H9 (cell line): ENCODE measurements at regions not wholly inside any gene's neighbourhood (a gene's known extent, or its start where the extent isn't known, plus 50 kb on each side); places are given as distances from the start of the nearest gene placed in this dataset.

Source experiments
- DNase-seq: peaks from one replicate; pipeline ENCODE4 v3.0.0-alpha.2; 2017
- H2AFZ ChIP-seq: one replicate; pipeline ENCODE4 v1.6.1; 2013; ENCODE audit warnings: mild to moderate bottlenecking, low read length, control low read depth, moderate library complexity
- H2AK5ac ChIP-seq: 2 replicates; pipeline ENCODE4 v1.6.1; 2013; ENCODE audit warnings: low read length, control low read depth, mixed read lengths; ENCODE audit not compliant: insufficient read length
- H2BK120ac ChIP-seq: one replicate; pipeline ENCODE4 v1.6.1; 2013; ENCODE audit warnings: low read depth, mild to moderate bottlenecking, low read length, control low read depth, inconsistent platforms; ENCODE audit not compliant: poor library complexity, severe bottlenecking
- H2BK12ac ChIP-seq: 2 replicates; pipeline ENCODE4 v1.6.1; 2013; ENCODE audit warnings: low read length, control low read depth, mixed read lengths, low read depth; ENCODE audit not compliant: insufficient read length
- H2BK15ac ChIP-seq: 2 replicates; pipeline ENCODE4 v1.6.1; 2013; ENCODE audit warnings: low read depth, low read length, control low read depth
- H2BK20ac ChIP-seq: one replicate; pipeline ENCODE4 v1.6.1; 2013; ENCODE audit warnings: low read depth, mild to moderate bottlenecking, low read length, control low read depth, inconsistent platforms; ENCODE audit not compliant: poor library complexity, severe bottlenecking
- H2BK5ac ChIP-seq: 2 replicates; pipeline ENCODE4 v1.6.1; 2013; ENCODE audit warnings: low read length, control low read depth, mixed read lengths; ENCODE audit not compliant: insufficient read length
- H3K14ac ChIP-seq: 2 replicates; pipeline ENCODE4 v1.6.1; 2013; ENCODE audit warnings: low read length, control low read depth; ENCODE audit not compliant: insufficient read depth
- H3K18ac ChIP-seq: 2 replicates; pipeline ENCODE4 v1.6.1; 2013; ENCODE audit warnings: low read depth, mild to moderate bottlenecking, mixed read lengths, low read length, control low read depth; ENCODE audit not compliant: insufficient read length
- H3K23ac ChIP-seq: 2 replicates; pipeline ENCODE4 v1.6.1; 2013; ENCODE audit warnings: low read length, control low read depth, mixed read lengths, low read depth; ENCODE audit not compliant: insufficient read length
- H3K23me2 ChIP-seq: 2 replicates; pipeline ENCODE4 v1.6.1; 2013; ENCODE audit warnings: low read depth, mild to moderate bottlenecking, mixed read lengths, low read length, control low read depth; ENCODE audit not compliant: insufficient read length, poor library complexity, severe bottlenecking
- H3K27ac ChIP-seq: 2 replicates; pipeline ENCODE4 v1.5.1; 2013; ENCODE audit warnings: low read length, control low read depth, mixed read lengths, low read depth; ENCODE audit not compliant: insufficient read length
- H3K27me3 ChIP-seq: 2 replicates; pipeline ENCODE4 v1.6.1; 2013; ENCODE audit warnings: low read length, control low read depth, inconsistent platforms; ENCODE audit not compliant: insufficient read depth
- H3K4ac ChIP-seq: 2 replicates; pipeline ENCODE4 v1.6.1; 2013; ENCODE audit warnings: low read depth, mild to moderate bottlenecking, control low read depth, inconsistent platforms, low read length, moderate library complexity
- H3K4me1 ChIP-seq: 2 replicates; pipeline ENCODE4 v1.6.1; 2013; ENCODE audit warnings: low read length, control low read depth, inconsistent platforms; ENCODE audit not compliant: insufficient read depth
- H3K4me2 ChIP-seq: 2 replicates; pipeline ENCODE4 v1.6.1; 2013; ENCODE audit warnings: low read length, control low read depth, mixed read lengths; ENCODE audit not compliant: insufficient read length, insufficient read depth
- H3K56ac ChIP-seq: 2 replicates; pipeline ENCODE4 v1.6.1; 2013; ENCODE audit warnings: low read depth, mild to moderate bottlenecking, mixed read lengths, low read length, control low read depth; ENCODE audit not compliant: insufficient read length
- H3K79me1 ChIP-seq: 2 replicates; pipeline ENCODE4 v1.6.1; 2013; ENCODE audit warnings: low read depth, mild to moderate bottlenecking, moderate library complexity, low read length, control low read depth, inconsistent platforms; ENCODE audit not compliant: insufficient read depth, poor library complexity, severe bottlenecking
- H3K79me2 ChIP-seq: 2 replicates; pipeline ENCODE4 v1.6.1; 2013; ENCODE audit warnings: low read length, control low read depth, inconsistent platforms; ENCODE audit not compliant: insufficient read depth
- H3K9ac ChIP-seq: 2 replicates; pipeline ENCODE4 v1.6.1; 2013; ENCODE audit warnings: low read length, control low read depth, mixed read lengths; ENCODE audit not compliant: insufficient read length; ENCODE audit errors: extremely low read depth
- H3K9me3 ChIP-seq: one replicate; pipeline ENCODE4 v1.6.1; 2013; ENCODE audit warnings: low read depth, low read length, inconsistent platforms; ENCODE audit not compliant: control insufficient read depth
- H3T11ph ChIP-seq: one replicate; pipeline ENCODE4 v1.6.1; 2013; ENCODE audit warnings: mild to moderate bottlenecking, low read length, control low read depth, inconsistent platforms
- H4K20me1 ChIP-seq: one replicate; pipeline ENCODE4 v1.6.1; 2013; ENCODE audit not compliant: control insufficient read depth, insufficient read length, insufficient read depth
- H4K5ac ChIP-seq: 2 replicates; pipeline ENCODE4 v1.6.1; 2013; ENCODE audit warnings: low read depth, mild to moderate bottlenecking, mixed read lengths, low read length, control low read depth; ENCODE audit not compliant: insufficient read length
- H4K8ac ChIP-seq: replicated peaks from 2 replicates; pipeline ENCODE4 v1.6.1; 2013; ENCODE audit warnings: low read length, control low read depth, mixed read lengths, low read depth; ENCODE audit not compliant: insufficient read length
- H4K91ac ChIP-seq: 2 replicates; pipeline ENCODE4 v1.6.1; 2013; ENCODE audit warnings: low read depth, mild to moderate bottlenecking, moderate library complexity, mixed read lengths, low read length, control low read depth; ENCODE audit not compliant: insufficient read length
- H3K27ac Mint-ChIP-seq, 3 experiments: 2 replicates in 2 of 3; 3 replicates in 1 of 3; pipeline ENCODE4 v1.8.0; 2020 to 2021; ENCODE audit warnings: mixed read lengths in 3 of 3, mild to moderate bottlenecking in 1 of 3, moderate library complexity in 1 of 3
- H3K27me3 Mint-ChIP-seq: 2 replicates; pipeline ENCODE4 v1.8.0; 2021; ENCODE audit warnings: low read depth, mild to moderate bottlenecking, moderate library complexity, mixed read lengths
- H3K36me3 Mint-ChIP-seq, 3 experiments: 2 replicates in 2 of 3; 3 replicates in 1 of 3; pipeline ENCODE4 v1.8.0; 2020 to 2021; ENCODE audit warnings: low read depth in 3 of 3, mixed read lengths in 3 of 3; ENCODE audit not compliant: insufficient read depth in 1 of 3
- H3K4me1 Mint-ChIP-seq, 2 experiments: 2 replicates each; pipeline ENCODE4 v1.8.0; 2020; ENCODE audit warnings: mixed read lengths in 2 of 2
- H3K4me3 Mint-ChIP-seq, 2 experiments: 2 replicates in 1 of 2; 3 replicates in 1 of 2; pipeline ENCODE4 v1.8.0; 2020 to 2021; ENCODE audit warnings: mild to moderate bottlenecking in 2 of 2, mixed read lengths in 2 of 2, moderate library complexity in 1 of 2
- H3K9me3 Mint-ChIP-seq, 2 experiments: 2 replicates in 1 of 2; 3 replicates in 1 of 2; pipeline ENCODE4 v1.8.0; 2020; ENCODE audit warnings: mild to moderate bottlenecking in 2 of 2, mixed read lengths in 2 of 2, moderate library complexity in 1 of 2
- CTCF ChIP-seq: fragments of 200-600 bp; sonication (generic); conservative IDR thresholded peaks from 3 replicates; pipeline ENCODE4 v1.8.0; 2021; ENCODE audit warnings: antibody characterized with exemption, mild to moderate bottlenecking
- WGBS: extraction: QIAGEN DNeasy Blood & Tissue Kit; methylation state at CpG from one replicate; pipeline ENCODE4 v1.1.7; 2013; ENCODE audit warnings: missing lambda C conversion rate, low lambda C conversion rate, mixed read lengths; ENCODE audit not compliant: insufficient read length; ENCODE audit errors: extremely low coverage; 5-methylcytosine and 5-hydroxymethylcytosine counted together

GRCh38 chr6:137311940-137312339, 92.8 kb upstream of the IFNGR1 start:
- no peak overlapping the region for H2BK12ac ChIP-seq
- no peak overlapping the region for H3K27ac Mint-ChIP-seq
- no peak for DNase-seq
- no peak overlapping the region for H3K4ac ChIP-seq
- H3K18ac ChIP-seq, result no peak overlapping the region
- H3T11ph ChIP-seq, result no peak overlapping the region
- no peaks in the 10 kb centered on the region for H3K27me3 ChIP-seq
- H3K79me2 ChIP-seq, result no peaks in the 10 kb centered on the region
- H2BK120ac ChIP-seq, result no peak overlapping the region
- H3K56ac ChIP-seq, result no peak overlapping the region
- no peak overlapping the region for H2AFZ ChIP-seq
- H3K79me1 ChIP-seq, result no peaks in the 10 kb centered on the region
- H3K27ac ChIP-seq, result no peak overlapping the region
- no peak overlapping the region for H2BK20ac ChIP-seq
- no peaks in the 10 kb centered on the region for H4K20me1 ChIP-seq
- H2BK5ac ChIP-seq, result no peak overlapping the region
- no peaks in the 10 kb centered on the region for H3K23me2 ChIP-seq
- no peak overlapping the region for H2BK15ac ChIP-seq
- peaks cover 4% of the 10 kb centered on the region; the same call in 1 of the 2 replicates for H3K4me1 ChIP-seq
- no peak overlapping the region for H4K8ac ChIP-seq
- no peaks in the 10 kb centered on the region for H3K27me3 Mint-ChIP-seq
- H3K4me3 Mint-ChIP-seq, result no peak overlapping the region
- no peak overlapping the region for H2AK5ac ChIP-seq
- WGBS, result no CpG with 5 or more reads among the region's 1 CpG
- peaks cover 34 to 38% of the 10 kb centered on the region in 2 experiments for H3K4me1 Mint-ChIP-seq
- H3K9ac ChIP-seq, result no peak overlapping the region
- no peaks in the 10 kb centered on the region for H3K9me3 Mint-ChIP-seq
- H3K36me3 Mint-ChIP-seq, result peaks cover 0 to 5% (median 1%) of the 10 kb centered on the region in 3 experiments; a peak in 1 of 7 replicates
- H3K23ac ChIP-seq, result no peak overlapping the region
- H3K9me3 ChIP-seq, result no peaks in the 10 kb centered on the region
- no peak overlapping the region for H3K14ac ChIP-seq
- no peak for TF ChIP-seq CTCF
- H3K4me2 ChIP-seq, result no peak overlapping the region
- H4K5ac ChIP-seq, result no peak overlapping the region
- no peak overlapping the region for H4K91ac ChIP-seq
